ENCODE measurements at regions not wholly inside any gene's neighbourhood (a gene's known extent, or its start where the extent isn't known, plus 50 kb on each side); places are given as distances from the start of the nearest gene placed in this dataset.

DNA sequence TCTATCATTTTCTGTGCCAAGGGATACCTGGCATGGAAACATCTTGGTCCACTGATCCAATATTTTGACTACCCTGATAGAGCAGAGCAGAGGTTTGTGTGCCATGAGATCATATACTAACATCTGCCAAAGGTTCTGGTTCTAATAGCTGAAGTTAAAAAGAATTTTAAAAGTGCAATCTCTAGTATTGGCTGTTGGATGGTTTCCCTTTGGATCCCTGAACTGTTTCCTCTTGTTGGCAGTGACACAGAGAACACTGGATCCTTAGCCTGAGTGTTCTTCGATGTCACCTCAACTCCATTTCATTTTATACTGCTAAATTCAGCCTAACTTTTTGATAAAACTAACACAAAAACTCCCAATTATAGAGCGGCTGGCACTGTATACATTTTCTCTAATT is 169.3 kb upstream of the FBXO11 start:
- TF ChIP-seq EP300 (IDR thresholded peaks at IDR 0.05) (no peak), CTCF (IDR thresholded peaks at IDR 0.05) (no peak), POLR2A (IDR thresholded peaks at IDR 0.05) (no peak), POLR2AphosphoS5 (IDR thresholded peaks at IDR 0.05) (no peak)
